ENCODE measurements at regions not wholly inside any gene's neighbourhood (a gene's known extent, or its start where the extent isn't known, plus 50 kb on each side); places are given as distances from the start of the nearest gene placed in this dataset.
A peak's percentile ranks its signal among the peaks of the same experiment; 100 is the strongest.

DNA sequence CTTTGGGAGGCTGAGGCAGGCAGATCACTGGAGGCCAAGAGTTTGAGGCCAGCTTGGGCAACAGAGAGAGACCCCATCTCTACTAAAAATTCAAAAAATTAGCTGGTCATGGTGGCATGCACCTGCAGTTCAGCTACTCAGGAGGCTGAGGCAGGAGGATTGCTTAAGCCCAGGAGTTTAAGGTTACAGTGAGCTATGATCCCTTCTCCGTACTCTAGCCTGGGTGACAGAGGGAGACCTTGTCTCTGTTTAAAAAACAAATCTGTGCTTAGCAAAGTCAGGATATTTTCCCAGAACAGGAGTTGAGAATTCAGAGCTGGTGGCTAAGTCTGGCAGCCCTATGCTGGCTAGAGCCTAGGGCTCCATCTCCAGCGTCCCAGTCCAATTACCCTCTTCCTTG, 142.9 kb upstream of the PZP start:
- H3K27ac ChIP-seq: no peak overlapping the region
- peaks cover 0 to 19% of the 10 kb centered on the region in 2 donors for H3K9me3 ChIP-seq
- TF ChIP-seq, protein P1, sequence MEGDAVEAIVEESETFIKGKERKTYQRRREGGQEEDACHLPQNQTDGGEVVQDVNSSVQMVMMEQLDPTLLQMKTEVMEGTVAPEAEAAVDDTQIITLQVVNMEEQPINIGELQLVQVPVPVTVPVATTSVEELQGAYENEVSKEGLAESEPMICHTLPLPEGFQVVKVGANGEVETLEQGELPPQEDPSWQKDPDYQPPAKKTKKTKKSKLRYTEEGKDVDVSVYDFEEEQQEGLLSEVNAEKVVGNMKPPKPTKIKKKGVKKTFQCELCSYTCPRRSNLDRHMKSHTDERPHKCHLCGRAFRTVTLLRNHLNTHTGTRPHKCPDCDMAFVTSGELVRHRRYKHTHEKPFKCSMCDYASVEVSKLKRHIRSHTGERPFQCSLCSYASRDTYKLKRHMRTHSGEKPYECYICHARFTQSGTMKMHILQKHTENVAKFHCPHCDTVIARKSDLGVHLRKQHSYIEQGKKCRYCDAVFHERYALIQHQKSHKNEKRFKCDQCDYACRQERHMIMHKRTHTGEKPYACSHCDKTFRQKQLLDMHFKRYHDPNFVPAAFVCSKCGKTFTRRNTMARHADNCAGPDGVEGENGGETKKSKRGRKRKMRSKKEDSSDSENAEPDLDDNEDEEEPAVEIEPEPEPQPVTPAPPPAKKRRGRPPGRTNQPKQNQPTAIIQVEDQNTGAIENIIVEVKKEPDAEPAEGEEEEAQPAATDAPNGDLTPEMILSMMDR (IDR thresholded peaks at IDR 0.05): no peak
- H3K36me3 ChIP-seq: no peaks in the 10 kb centered on the region
- DNase-seq (ENCODE audit: low spot score): no peak
- no peak overlapping the region for H3K4me3 ChIP-seq
- no peaks in the 10 kb centered on the region for H3K27me3 ChIP-seq
- H3K4me1 ChIP-seq: no peaks in the 10 kb centered on the region

DNA sequence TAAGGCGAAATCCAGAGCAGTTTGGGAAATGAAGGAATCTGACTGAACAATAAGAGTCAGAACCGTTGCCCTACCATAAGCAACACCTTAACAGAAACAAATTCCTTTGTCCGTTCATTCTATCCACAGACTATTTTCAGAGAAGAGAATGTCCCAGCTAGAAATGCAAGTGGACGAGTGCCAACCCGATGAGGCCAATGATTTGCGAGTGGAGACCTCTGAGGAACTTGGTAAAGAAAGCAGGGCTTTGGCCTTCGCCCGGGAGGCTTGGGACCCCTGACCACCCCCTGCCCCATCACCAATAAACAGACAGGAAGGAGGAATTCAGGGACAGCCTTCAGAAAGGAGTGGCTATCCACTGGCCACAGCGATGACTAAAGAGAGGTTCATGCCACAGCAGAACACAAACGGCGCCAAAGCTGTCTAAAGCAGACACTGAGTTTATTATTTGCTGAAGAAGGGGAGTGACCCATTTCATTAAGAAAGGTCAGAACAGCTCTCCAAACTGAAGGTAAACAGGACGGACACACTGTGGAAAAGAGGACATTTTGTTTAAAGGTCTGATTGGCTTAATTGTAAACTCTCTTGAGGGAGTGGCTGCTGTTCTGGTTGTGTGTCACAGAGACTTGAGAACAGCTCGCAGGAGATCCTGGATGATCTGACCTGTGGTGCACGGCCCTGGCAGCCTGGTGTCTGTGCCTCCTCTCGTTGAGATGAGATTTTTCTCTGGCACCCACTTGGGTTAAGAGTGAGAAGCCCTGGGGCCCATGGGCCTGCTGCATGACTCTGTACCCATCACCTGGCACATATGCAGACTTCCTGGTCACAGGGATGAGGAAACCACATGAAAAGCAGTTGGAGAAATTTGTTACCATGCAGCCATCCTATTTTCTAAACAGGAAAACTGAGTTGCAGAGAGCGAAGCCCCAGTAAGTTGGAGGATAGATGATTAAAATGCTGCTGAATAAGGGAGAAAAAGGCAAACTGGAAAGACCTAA, 142.0 kb upstream of the PZP start:
- no peak for DNase-seq (ENCODE audit: low spot score)
- H3K4me1 ChIP-seq: no peaks in the 10 kb centered on the region
- no peaks in the 10 kb centered on the region for H3K36me3 ChIP-seq
- TF ChIP-seq, protein P1 (IDR thresholded peaks at IDR 0.05): no peak
- no peak overlapping the region for H3K4me3 ChIP-seq
- H3K27ac ChIP-seq: peak overlapping the region in 1 of 2 donors; percentile 36
- peaks cover 0 to 19% of the 10 kb centered on the region in 2 donors for H3K9me3 ChIP-seq
- H3K27me3 ChIP-seq: no peaks in the 10 kb centered on the region

GRCh38 chr12:9348906-9349518, 140.8 kb upstream of the PZP start:
- H3K9me3 ChIP-seq: peaks cover 0 to 9% of the 10 kb centered on the region in 2 donors
- H3K27me3 ChIP-seq: no peaks in the 10 kb centered on the region
- no peak for DNase-seq (ENCODE audit: low spot score)
- no peak overlapping the region for H3K4me3 ChIP-seq
- TF ChIP-seq, protein P1 (IDR thresholded peaks at IDR 0.05): no peak
- H3K4me1 ChIP-seq: no peaks in the 10 kb centered on the region
- no peaks in the 10 kb centered on the region for H3K36me3 ChIP-seq
- H3K27ac ChIP-seq: no peak overlapping the region

DNA sequence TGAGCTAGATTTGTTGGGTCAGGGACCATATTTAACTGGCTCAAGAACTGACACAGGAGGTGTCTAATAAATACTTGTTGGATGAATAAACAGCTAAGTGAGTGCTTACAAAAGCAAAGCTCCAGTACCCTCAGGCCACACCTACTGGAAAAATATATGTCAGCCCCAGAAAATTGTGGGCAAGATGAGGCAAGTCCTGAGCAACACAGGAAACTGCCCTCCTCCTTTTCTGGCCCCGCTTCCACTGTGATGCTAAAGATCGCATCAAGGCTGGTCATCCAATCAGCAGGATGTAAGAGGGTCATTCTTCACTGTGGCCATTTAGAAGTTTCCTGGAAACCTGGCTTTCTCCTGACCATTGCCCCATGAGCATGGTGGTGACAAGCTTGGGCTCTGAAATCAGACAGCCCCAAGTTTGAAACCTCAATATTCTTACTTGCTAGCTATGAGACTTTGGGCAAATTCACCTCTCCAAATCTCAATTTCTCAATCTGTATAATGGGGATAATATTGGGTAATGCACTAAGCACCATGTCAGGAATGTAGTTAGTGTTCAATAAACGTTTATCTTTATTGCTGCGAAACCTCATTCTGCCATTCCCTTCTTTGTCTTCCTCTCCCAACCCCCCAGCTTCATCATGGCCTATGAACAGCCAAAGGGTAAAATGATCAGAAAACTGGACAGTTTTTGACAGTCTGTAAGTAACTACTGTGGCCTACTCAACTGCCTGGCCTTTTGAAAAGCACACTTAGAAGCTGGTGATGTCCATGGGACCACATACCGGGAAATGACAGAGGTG, 139.3 kb upstream of the PZP start:
- no peak for DNase-seq (ENCODE audit: low spot score)
- H3K27me3 ChIP-seq: no peaks in the 10 kb centered on the region
- no peaks in the 10 kb centered on the region for H3K36me3 ChIP-seq
- no peaks in the 10 kb centered on the region for H3K9me3 ChIP-seq
- no peak overlapping the region for H3K27ac ChIP-seq
- TF ChIP-seq, protein P1 (IDR thresholded peaks at IDR 0.05): no peak
- H3K4me3 ChIP-seq: no peak overlapping the region
- no peaks in the 10 kb centered on the region for H3K4me1 ChIP-seq

GRCh38 chr12:9346866-9347327, 138.7 kb upstream of the PZP start:
- Histone ChIP-seq H3K36me3 (no peaks in the 10 kb centered on the region), H3K27me3 (no peaks in the 10 kb centered on the region), H3K27ac (no peak overlapping the region), H3K4me1 (no peaks in the 10 kb centered on the region), H3K9me3 (no peaks in the 10 kb centered on the region), H3K4me3 (no peak overlapping the region)
- DNase-seq (ENCODE audit: low spot score): no peak
- TF ChIP-seq, protein P1 (IDR thresholded peaks at IDR 0.05): no peak

Data from right atrium auricular region (tissue), 2 donors.